Panc1 (cell line): ENCODE measurements at regions not wholly inside any gene's neighbourhood (a gene's known extent, or its start where the extent isn't known, plus 50 kb on each side); places are given as distances from the start of the nearest gene placed in this dataset.

Experiments
- ATAC-seq: fragments of 200-7000 bp; cut with Tn5 transposase; 2 replicates; pipeline ENCODE4 v1.9.1; 2020; ENCODE audit warnings: mild to moderate bottlenecking, moderate library complexity
- BruUV-seq: library from RNA; stranded (reverse); fragments of 400-500 nt; replicated peaks from 2 replicates; lab custom pipeline; 2021; lab: Mats Ljungman, UMichigan
- CTCF ChIA-PET: fragments of 300-600 bp; sonication (Branson Sonifier 250); formaldehyde crosslinking; loops from one replicate; lab custom pipeline; 2022; ENCODE audit warnings: antibody characterized with exemption; lab: Charles Lee
- POLR2A ChIA-PET: fragments of 300-600 bp; sonication (Branson Sonifier 250); formaldehyde crosslinking; loops from one replicate; lab custom pipeline; 2022; ENCODE audit warnings: antibody characterized with exemption; lab: Charles Lee
- DNase-seq: peaks from one replicate; pipeline ENCODE4 v3.0.0-alpha.2; 2010; ENCODE audit warnings: low read depth, low spot score
- H3K27ac ChIP-seq: 2 replicates; pipeline ENCODE4 v1.5.1; 2011; ENCODE audit warnings: mild to moderate bottlenecking, low read length, inconsistent platforms
- H3K27me3 ChIP-seq: fragments of 200-500 bp; sonication (Bioruptor generic); 2 replicates; pipeline ENCODE4 v1.6.0; 2014; ENCODE audit warnings: low read length, inconsistent platforms; ENCODE audit not compliant: control insufficient read depth, insufficient read depth
- H3K36me3 ChIP-seq: fragments of 200-500 bp; sonication (Bioruptor generic); 2 replicates; pipeline ENCODE4 v1.5.1; 2014; ENCODE audit warnings: inconsistent platforms, mild to moderate bottlenecking, low read length, moderate library complexity; ENCODE audit not compliant: control insufficient read depth, insufficient read depth
- H3K4me1 ChIP-seq: 2 replicates; pipeline ENCODE4 v1.5.1; 2011; ENCODE audit warnings: inconsistent platforms, mild to moderate bottlenecking, low read length, moderate library complexity; ENCODE audit not compliant: control insufficient read depth, insufficient read depth
- H3K4me3 ChIP-seq, 2 experiments: 2 replicates each; pipeline ENCODE4 v1.5.1; 2011 to 2012; ENCODE audit warnings: low read depth in 2 of 2, low read length in 2 of 2, mild to moderate bottlenecking in 2 of 2, inconsistent platforms in 1 of 2, moderate library complexity in 1 of 2
- H3K9me3 ChIP-seq: fragments of 200-500 bp; sonication (Bioruptor generic); 2 replicates; pipeline ENCODE4 v1.5.1; 2014; ENCODE audit warnings: low read depth, mild to moderate bottlenecking, inconsistent platforms, low read length, moderate library complexity; ENCODE audit not compliant: control insufficient read depth, insufficient read depth
- POLR2AphosphoS5 ChIP-seq: IDR thresholded peaks from 2 replicates; pipeline ENCODE4 v1.6.1; 2012; ENCODE audit warnings: mild to moderate bottlenecking, low read depth, low read length, moderate library complexity
- SIN3A ChIP-seq: IDR thresholded peaks from 2 replicates; pipeline ENCODE4 v1.6.1; 2012; ENCODE audit warnings: low read depth, mild to moderate bottlenecking, low read length, moderate library complexity, borderline replicate concordance; ENCODE audit not compliant: insufficient read depth
- TCF7L2 ChIP-seq: IDR thresholded peaks from 2 replicates; pipeline ENCODE4 v1.6.1; 2011; ENCODE audit warnings: mild to moderate bottlenecking, low read depth, low read length, inconsistent platforms
- in situ Hi-C: cut with HindIII; loops from 2 replicates; pipeline ENCODE4 v1.10.0; 2016; ENCODE audit warnings: low sequenced_read_pairs, low pct_unique_long_range_greater_than_20kb
- intact Hi-C: fragments of 100-400 bp; cut with micrococcal nuclease; formaldehyde crosslinking; loops from one replicate; pipeline ENCODE4 v1.10.0; 2022; ENCODE audit not compliant: unreplicated experiment
- TF ChIP-seq, protein P1 (sequence below), 2 experiments: IDR thresholded peaks; 2 replicates each; pipeline ENCODE4 v1.6.1; 2011 to 2012; ENCODE audit warnings: low read depth in 2 of 2, control low read depth in 1 of 2, low read length in 1 of 2, mild to moderate bottlenecking in 1 of 2, moderate library complexity in 1 of 2; ENCODE audit not compliant: insufficient read depth in 1 of 2
- TF ChIP-seq, protein P2 (sequence below): fragments of 450-650 bp; IDR thresholded peaks from 2 replicates; pipeline ENCODE4 v1.5.1; 2017; ENCODE audit warnings: mild to moderate bottlenecking

DNA sequence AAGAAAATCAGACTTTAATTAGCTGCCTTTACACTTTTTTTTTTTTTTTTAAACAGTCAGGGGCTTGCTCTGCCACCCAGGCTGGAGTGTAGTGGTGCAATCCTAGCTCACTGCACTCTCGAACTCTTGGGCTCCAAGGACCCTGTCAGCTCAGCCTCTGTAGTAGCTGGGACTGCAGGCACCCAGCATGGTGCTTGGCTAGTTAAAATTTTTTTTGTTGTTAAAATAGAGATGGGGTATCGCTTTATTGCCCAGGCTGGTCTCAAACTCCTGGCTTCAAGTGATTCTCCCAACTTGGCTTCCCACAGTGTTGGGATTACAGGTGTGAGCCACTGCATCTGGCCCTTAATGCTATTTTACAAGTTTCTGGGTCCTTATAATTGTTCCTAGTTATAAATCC lies 359.1 kb downstream of the SPRY1 start:
- BruUV-seq = no TSS peak
- H3K4me3 ChIP-seq = no peak overlapping the region
- TF ChIP-seq POLR2AphosphoS5 = no peak
- TF ChIP-seq, protein P1, sequence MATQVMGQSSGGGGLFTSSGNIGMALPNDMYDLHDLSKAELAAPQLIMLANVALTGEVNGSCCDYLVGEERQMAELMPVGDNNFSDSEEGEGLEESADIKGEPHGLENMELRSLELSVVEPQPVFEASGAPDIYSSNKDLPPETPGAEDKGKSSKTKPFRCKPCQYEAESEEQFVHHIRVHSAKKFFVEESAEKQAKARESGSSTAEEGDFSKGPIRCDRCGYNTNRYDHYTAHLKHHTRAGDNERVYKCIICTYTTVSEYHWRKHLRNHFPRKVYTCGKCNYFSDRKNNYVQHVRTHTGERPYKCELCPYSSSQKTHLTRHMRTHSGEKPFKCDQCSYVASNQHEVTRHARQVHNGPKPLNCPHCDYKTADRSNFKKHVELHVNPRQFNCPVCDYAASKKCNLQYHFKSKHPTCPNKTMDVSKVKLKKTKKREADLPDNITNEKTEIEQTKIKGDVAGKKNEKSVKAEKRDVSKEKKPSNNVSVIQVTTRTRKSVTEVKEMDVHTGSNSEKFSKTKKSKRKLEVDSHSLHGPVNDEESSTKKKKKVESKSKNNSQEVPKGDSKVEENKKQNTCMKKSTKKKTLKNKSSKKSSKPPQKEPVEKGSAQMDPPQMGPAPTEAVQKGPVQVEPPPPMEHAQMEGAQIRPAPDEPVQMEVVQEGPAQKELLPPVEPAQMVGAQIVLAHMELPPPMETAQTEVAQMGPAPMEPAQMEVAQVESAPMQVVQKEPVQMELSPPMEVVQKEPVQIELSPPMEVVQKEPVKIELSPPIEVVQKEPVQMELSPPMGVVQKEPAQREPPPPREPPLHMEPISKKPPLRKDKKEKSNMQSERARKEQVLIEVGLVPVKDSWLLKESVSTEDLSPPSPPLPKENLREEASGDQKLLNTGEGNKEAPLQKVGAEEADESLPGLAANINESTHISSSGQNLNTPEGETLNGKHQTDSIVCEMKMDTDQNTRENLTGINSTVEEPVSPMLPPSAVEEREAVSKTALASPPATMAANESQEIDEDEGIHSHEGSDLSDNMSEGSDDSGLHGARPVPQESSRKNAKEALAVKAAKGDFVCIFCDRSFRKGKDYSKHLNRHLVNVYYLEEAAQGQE (IDR thresholded peaks at IDR 0.05; ENCODE audit: insufficient read depth in 1 of 2, low read depth in 2 of 2, low read length in 1 of 2) = no peak
- TF ChIP-seq TCF7L2 = no peak
- TF ChIP-seq, protein P2, sequence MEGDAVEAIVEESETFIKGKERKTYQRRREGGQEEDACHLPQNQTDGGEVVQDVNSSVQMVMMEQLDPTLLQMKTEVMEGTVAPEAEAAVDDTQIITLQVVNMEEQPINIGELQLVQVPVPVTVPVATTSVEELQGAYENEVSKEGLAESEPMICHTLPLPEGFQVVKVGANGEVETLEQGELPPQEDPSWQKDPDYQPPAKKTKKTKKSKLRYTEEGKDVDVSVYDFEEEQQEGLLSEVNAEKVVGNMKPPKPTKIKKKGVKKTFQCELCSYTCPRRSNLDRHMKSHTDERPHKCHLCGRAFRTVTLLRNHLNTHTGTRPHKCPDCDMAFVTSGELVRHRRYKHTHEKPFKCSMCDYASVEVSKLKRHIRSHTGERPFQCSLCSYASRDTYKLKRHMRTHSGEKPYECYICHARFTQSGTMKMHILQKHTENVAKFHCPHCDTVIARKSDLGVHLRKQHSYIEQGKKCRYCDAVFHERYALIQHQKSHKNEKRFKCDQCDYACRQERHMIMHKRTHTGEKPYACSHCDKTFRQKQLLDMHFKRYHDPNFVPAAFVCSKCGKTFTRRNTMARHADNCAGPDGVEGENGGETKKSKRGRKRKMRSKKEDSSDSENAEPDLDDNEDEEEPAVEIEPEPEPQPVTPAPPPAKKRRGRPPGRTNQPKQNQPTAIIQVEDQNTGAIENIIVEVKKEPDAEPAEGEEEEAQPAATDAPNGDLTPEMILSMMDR = no peak
- TF ChIP-seq SIN3A = no peak
- no peaks in the 10 kb centered on the region for H3K4me1 ChIP-seq
- H3K9me3 ChIP-seq = no peaks in the 10 kb centered on the region
- no peaks in the 10 kb centered on the region for H3K27me3 ChIP-seq
- CTCF ChIA-PET = no interaction called here
- ATAC-seq (no peak), DNase-seq (no peak)
- POLR2A ChIA-PET = no interaction called here
- in situ Hi-C loops = no loop called here
- H3K36me3 ChIP-seq = no peaks in the 10 kb centered on the region
- intact Hi-C loops = no loop called here
- H3K27ac ChIP-seq = no peak overlapping the region; the same call in 1 of the 2 replicates

DNA sequence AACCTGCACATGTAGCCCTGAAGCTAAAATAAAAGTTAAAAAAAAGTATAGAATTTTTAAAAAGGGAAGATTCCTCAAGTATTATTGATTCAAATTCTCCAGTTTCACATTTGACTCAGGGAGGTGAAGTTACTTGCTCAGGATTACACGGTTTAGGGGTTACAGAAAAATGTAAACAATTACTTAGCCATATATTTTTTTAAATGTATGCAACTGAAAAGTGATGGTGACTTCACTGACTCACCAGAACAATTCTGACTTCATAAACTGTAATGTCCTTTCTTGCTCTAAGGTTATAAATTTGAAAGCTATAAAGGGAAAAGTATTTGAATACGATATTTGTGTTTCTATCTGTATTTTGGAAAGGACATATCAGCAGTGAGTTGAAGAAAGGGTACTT lies 371.2 kb downstream of the SPRY1 start:
- POLR2A ChIA-PET = no interaction called here
- in situ Hi-C loops (no loop called here), intact Hi-C loops (no loop called here)
- CTCF ChIA-PET = no interaction called here
- Histone ChIP-seq H3K9me3 (no peaks in the 10 kb centered on the region), H3K36me3 (no peaks in the 10 kb centered on the region), H3K27ac (no peak overlapping the region), H3K27me3 (no peaks in the 10 kb centered on the region), H3K4me3 (no peak overlapping the region), H3K4me1 (no peaks in the 10 kb centered on the region)
- no TSS peak for BruUV-seq
- TF ChIP-seq TCF7L2 = no peak
- no peak for TF ChIP-seq SIN3A
- TF ChIP-seq, protein P1 (IDR thresholded peaks at IDR 0.05; ENCODE audit: insufficient read depth in 1 of 2, low read depth in 2 of 2, low read length in 1 of 2) = no peak
- TF ChIP-seq POLR2AphosphoS5 = no peak
- TF ChIP-seq, protein P2 = no peak
- DNase-seq = no peak
- no peak for ATAC-seq
